A673 (cell line): ENCODE measurements at regions not wholly inside any gene's neighbourhood (a gene's known extent, or its start where the extent isn't known, plus 50 kb on each side); places are given as distances from the start of the nearest gene placed in this dataset.

Experiments
- CTCF ChIP-seq: fragments of 300-800, 200-600 bp; sonication (generic); conservative IDR thresholded peaks from 2 replicates; pipeline ENCODE4 v1.5.1; 2017; ENCODE audit warnings: low read depth, mild to moderate bottlenecking, antibody characterized with exemption, low read length, moderate library complexity, mixed read lengths
- EZH2 ChIP-seq: fragments of 200-600 bp; sonication (generic); IDR thresholded peaks from 2 replicates; pipeline ENCODE4 v1.6.1; 2017; ENCODE audit warnings: borderline replicate concordance, low read depth, mild to moderate bottlenecking, mixed read lengths, antibody characterized with exemption, low read length; ENCODE audit not compliant: poor library complexity, severe bottlenecking

DNA sequence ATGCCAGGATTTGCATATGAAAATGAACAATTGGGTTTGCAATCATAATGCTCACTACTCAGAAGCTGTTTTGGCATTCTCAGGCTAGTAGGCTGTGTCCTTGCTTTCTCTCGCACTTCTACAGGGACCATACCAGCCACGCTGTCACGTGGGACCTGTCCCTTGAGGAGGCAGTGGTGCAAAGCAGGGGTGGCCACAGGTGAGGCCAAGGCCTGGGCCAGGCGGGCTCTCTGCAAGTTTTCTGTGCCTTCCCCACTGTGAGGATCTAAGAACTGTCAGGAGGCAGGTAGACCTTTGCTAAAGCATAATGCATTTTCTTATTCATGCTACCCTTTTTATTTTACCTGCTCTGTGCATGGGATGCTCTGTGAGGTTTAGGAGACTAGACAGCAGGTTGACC, 89.4 kb upstream of the IRS2 start:
- no peak for TF ChIP-seq CTCF
- no peak for TF ChIP-seq EZH2
